ENCODE measurements at regions not wholly inside any gene's neighbourhood (a gene's known extent, or its start where the extent isn't known, plus 50 kb on each side); places are given as distances from the start of the nearest gene placed in this dataset.

DNA sequence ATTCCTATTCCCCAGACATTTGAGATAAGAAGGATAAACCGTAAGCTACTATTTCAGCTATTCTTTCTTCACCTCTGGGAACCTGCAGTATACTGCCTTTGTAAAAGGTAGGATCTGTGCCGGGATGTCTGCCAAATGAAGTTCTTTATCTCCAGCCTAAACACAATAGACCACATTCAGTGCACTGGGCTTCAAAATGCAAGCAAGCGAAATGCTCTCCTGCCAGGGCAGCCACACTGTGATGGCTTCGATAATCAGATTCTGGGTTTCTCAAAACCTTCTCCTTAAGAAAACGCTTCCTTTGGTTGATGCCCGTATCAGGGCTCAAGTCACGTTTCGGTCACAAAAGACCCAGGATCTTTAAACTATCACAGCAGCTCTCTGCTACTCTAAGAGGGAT is 299.5 kb upstream of the B3GAT1 start:
- TF ChIP-seq POLR2A (IDR thresholded peaks at IDR 0.05) = no peak
- TF ChIP-seq, protein P1, sequence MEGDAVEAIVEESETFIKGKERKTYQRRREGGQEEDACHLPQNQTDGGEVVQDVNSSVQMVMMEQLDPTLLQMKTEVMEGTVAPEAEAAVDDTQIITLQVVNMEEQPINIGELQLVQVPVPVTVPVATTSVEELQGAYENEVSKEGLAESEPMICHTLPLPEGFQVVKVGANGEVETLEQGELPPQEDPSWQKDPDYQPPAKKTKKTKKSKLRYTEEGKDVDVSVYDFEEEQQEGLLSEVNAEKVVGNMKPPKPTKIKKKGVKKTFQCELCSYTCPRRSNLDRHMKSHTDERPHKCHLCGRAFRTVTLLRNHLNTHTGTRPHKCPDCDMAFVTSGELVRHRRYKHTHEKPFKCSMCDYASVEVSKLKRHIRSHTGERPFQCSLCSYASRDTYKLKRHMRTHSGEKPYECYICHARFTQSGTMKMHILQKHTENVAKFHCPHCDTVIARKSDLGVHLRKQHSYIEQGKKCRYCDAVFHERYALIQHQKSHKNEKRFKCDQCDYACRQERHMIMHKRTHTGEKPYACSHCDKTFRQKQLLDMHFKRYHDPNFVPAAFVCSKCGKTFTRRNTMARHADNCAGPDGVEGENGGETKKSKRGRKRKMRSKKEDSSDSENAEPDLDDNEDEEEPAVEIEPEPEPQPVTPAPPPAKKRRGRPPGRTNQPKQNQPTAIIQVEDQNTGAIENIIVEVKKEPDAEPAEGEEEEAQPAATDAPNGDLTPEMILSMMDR (IDR thresholded peaks at IDR 0.05) = no peak
- no peak for TF ChIP-seq EP300 (IDR thresholded peaks at IDR 0.05; ENCODE audit: low read depth)
